Progenitor cell of endocrine pancreas (in vitro differentiated cells): ENCODE measurements at regions not wholly inside any gene's neighbourhood (a gene's known extent, or its start where the extent isn't known, plus 50 kb on each side); places are given as distances from the start of the nearest gene placed in this dataset.
"Not testable (repeated sequence)": the region's sequence is repeated elsewhere in the genome, so short reads cannot be mapped to it uniquely, and the experiment has no call there.

ENCODE experiments used
- DNase-seq: peaks from one replicate; pipeline ENCODE4 v3.0.0; 2021; ENCODE audit warnings: low spot score; ENCODE audit not compliant: unreplicated experiment
- H3K27ac Mint-ChIP-seq: 2 replicates; pipeline ENCODE4 v1.8.0; 2021; ENCODE audit warnings: mild to moderate bottlenecking, moderate library complexity, mixed read lengths
- H3K27me3 Mint-ChIP-seq: 2 replicates; pipeline ENCODE4 v1.8.0; 2021; ENCODE audit warnings: mixed read lengths
- H3K36me3 Mint-ChIP-seq: 2 replicates; pipeline ENCODE4 v1.8.0; 2022; ENCODE audit warnings: mixed read lengths; ENCODE audit not compliant: insufficient read depth
- H3K4me1 Mint-ChIP-seq: 2 replicates; pipeline ENCODE4 v1.8.0; 2021; ENCODE audit warnings: low read depth, mixed read lengths
- H3K4me3 Mint-ChIP-seq: 2 replicates; pipeline ENCODE4 v1.8.0; 2021; ENCODE audit warnings: low read depth, mild to moderate bottlenecking, moderate library complexity, mixed read lengths
- H3K9me3 Mint-ChIP-seq: 2 replicates; pipeline ENCODE4 v1.8.0; 2021; ENCODE audit warnings: low read depth, mixed read lengths
- CTCF ChIP-seq: fragments of 200-600 bp; sonication (generic); IDR thresholded peaks from one replicate; pipeline ENCODE4 v1.5.0; 2021; ENCODE audit warnings: antibody characterized with exemption, mild to moderate bottlenecking; ENCODE audit not compliant: unreplicated experiment

GRCh38 chr6:149140137-149140909 is 177.2 kb upstream of the TAB2 start:
- peaks cover 6% of the 10 kb centered on the region for H3K27me3 Mint-ChIP-seq
- no peak overlapping the region for H3K4me3 Mint-ChIP-seq
- H3K27ac Mint-ChIP-seq, result peak overlapping the region; percentile 74
- no peak for DNase-seq
- TF ChIP-seq CTCF, result no peak
- peaks cover 3% of the 10 kb centered on the region for H3K9me3 Mint-ChIP-seq
- peaks cover 15% of the 10 kb centered on the region for H3K4me1 Mint-ChIP-seq
- H3K36me3 Mint-ChIP-seq, result no peaks in the 10 kb centered on the region

DNA sequence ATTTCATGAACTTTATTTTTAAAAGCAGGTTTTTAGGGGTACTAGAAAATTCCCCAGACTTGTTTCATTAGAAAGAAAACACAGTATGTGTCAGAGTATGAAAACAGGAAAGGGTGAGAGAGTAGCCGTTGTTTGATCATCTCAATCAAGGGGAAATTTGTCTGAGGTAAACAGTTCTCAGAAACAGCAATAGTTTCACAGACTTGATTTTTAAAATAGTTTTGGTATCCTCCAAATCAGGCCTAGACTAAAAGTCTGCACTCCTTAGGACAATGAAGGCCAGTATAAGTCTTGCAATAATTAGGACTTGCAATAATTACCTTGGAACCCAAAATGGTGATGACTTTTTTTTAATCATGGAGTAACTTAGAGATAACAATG is 176.6 kb upstream of the TAB2 start:
- TF ChIP-seq CTCF, result no peak
- DNase-seq, result no peak
- Mint-ChIP-seq H3K27me3 (peaks cover 6% of the 10 kb centered on the region), H3K36me3 (no peaks in the 10 kb centered on the region), H3K27ac (peak overlapping the region; percentile 74), H3K4me1 (peaks cover 15% of the 10 kb centered on the region), H3K4me3 (no peak overlapping the region), H3K9me3 (peaks cover 3% of the 10 kb centered on the region)

DNA sequence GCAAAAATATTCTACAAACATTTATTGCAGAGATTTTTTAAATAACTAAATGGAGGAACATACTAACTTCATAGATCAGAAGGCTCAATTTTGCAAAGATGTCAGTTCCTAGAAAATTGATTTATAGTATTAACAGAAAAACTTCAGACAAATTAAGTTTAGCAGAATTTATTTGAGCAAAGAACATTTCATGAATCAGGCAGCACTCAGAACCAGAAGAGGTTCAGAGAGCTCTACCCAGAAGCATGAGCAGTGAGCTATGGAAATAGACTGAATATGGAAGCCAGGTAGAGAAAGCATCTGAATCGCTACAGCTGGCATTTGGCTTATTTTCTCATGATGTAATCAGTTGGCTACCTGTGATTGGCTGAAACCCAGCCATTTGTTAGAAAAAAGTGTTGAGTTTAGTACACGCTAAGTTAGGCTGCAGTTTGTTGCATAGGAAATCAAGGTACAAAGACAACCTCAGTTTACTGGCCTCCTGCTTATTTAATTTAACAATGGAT is 174.5 kb upstream of the TAB2 start:
- peaks cover 10% of the 10 kb centered on the region for H3K27me3 Mint-ChIP-seq
- DNase-seq, result no peak
- peaks cover 3% of the 10 kb centered on the region for H3K9me3 Mint-ChIP-seq
- H3K27ac Mint-ChIP-seq, result no peak overlapping the region
- H3K36me3 Mint-ChIP-seq, result no peaks in the 10 kb centered on the region
- no peak for TF ChIP-seq CTCF
- H3K4me3 Mint-ChIP-seq, result no peak overlapping the region
- H3K4me1 Mint-ChIP-seq, result peaks cover 15% of the 10 kb centered on the region

DNA sequence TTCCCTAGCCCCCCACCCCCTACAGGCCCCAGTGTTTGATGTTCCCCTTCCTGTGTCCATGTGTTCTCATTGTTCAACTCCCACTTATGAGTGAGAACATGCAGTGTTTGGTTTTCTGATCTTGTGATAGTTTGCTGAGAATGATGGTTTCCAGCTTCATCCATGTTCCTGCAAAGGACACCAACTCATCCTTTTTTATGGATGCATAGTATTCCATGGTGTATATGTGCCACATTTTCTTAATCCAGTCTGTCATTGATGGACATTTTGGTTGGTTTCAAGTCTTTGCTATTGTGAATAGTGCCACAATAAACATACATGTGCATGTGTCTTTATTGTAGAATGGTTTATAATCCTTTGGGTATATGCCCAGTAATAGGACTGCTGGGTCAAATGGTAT is 171.7 kb upstream of the TAB2 start:
- H3K4me1 Mint-ChIP-seq, H3K9me3 Mint-ChIP-seq, H3K36me3 Mint-ChIP-seq, H3K27ac Mint-ChIP-seq, DNase-seq, H3K4me3 Mint-ChIP-seq: not testable (repeated sequence)
- peaks cover 32% of the 10 kb centered on the region for H3K27me3 Mint-ChIP-seq

GRCh38 chr6:149147195-149147594 is 170.3 kb upstream of the TAB2 start:
- no peak for TF ChIP-seq CTCF
- peaks cover 3% of the 10 kb centered on the region for H3K9me3 Mint-ChIP-seq
- DNase-seq, result no peak
- peaks cover 40% of the 10 kb centered on the region for H3K27me3 Mint-ChIP-seq
- H3K36me3 Mint-ChIP-seq, result no peaks in the 10 kb centered on the region
- no peaks in the 10 kb centered on the region for H3K4me1 Mint-ChIP-seq
- H3K27ac Mint-ChIP-seq, result no peak overlapping the region
- no peak overlapping the region for H3K4me3 Mint-ChIP-seq
